ENCODE measurements at regions not wholly inside any gene's neighbourhood (a gene's known extent, or its start where the extent isn't known, plus 50 kb on each side); places are given as distances from the start of the nearest gene placed in this dataset.
A peak's percentile ranks its signal among the peaks of the same experiment; 100 is the strongest.
"Not testable (repeated sequence)": the region's sequence is repeated elsewhere in the genome, so short reads cannot be mapped to it uniquely, and the experiment has no call there.

- no peak for DNase-seq
Observed at GRCh38 chr5:122600924-122601323, 174.0 kb upstream of the SNX2 start.

- no peak for DNase-seq
Observed at GRCh38 chr5:122602700-122603099, 172.2 kb upstream of the SNX2 start.

- no peak for DNase-seq
Observed at GRCh38 chr5:122605236-122605635, 169.6 kb upstream of the SNX2 start.

GRCh38 chr5:122607818-122608217 lies 167.1 kb upstream of the SNX2 start:
- no peak for DNase-seq

- DNase-seq = no peak
Observed at GRCh38 chr5:122608222-122608621, 166.7 kb upstream of the SNX2 start.

- DNase-seq = no peak
Observed at GRCh38 chr5:122611406-122611805, 163.5 kb upstream of the SNX2 start.

GRCh38 chr5:122612901-122613300 lies 162.0 kb upstream of the SNX2 start:
- DNase-seq = no peak

GRCh38 chr5:122615146-122615545 lies 159.7 kb upstream of the SNX2 start:
- DNase-seq = no peak

- DNase-seq = no peak
Observed at GRCh38 chr5:122615832-122616231, 159.0 kb upstream of the SNX2 start.

GRCh38 chr5:122618046-122618445 lies 156.8 kb upstream of the SNX2 start:
- DNase-seq = not testable (repeated sequence)

GRCh38 chr5:122620768-122621167 lies 154.1 kb upstream of the SNX2 start:
- not testable (repeated sequence) for DNase-seq

GRCh38 chr5:122628714-122629113 lies 146.2 kb upstream of the SNX2 start:
- not testable (repeated sequence) for DNase-seq

- no peak for DNase-seq
Observed at GRCh38 chr5:122629121-122629677, 145.7 kb upstream of the SNX2 start.

GRCh38 chr5:122638581-122638980 lies 136.3 kb upstream of the SNX2 start:
- DNase-seq = no peak

- DNase-seq = no peak
Observed at GRCh38 chr5:122639033-122639432, 135.8 kb upstream of the SNX2 start.

GRCh38 chr5:122639864-122640263 lies 135.0 kb upstream of the SNX2 start:
- no peak for DNase-seq

- no peak for DNase-seq
Observed at GRCh38 chr5:122649080-122649479, 125.8 kb upstream of the SNX2 start.

- DNase-seq = peak in 1 of 2 donors; percentile 11
Observed at GRCh38 chr5:122653087-122654017, 121.5 kb upstream of the SNX2 start.

- no peak for DNase-seq
Observed at GRCh38 chr5:122656160-122656559, 118.7 kb upstream of the SNX2 start.

- DNase-seq = no peak
Observed at GRCh38 chr5:122656577-122656976, 118.3 kb upstream of the SNX2 start.

- DNase-seq = peak; percentile 15 to 21
Observed at GRCh38 chr5:122661496-122662180, 113.2 kb upstream of the SNX2 start.

- no peak for DNase-seq
Observed at GRCh38 chr5:122665051-122665450, 109.8 kb upstream of the SNX2 start.

GRCh38 chr5:122668552-122668951 lies 106.3 kb upstream of the SNX2 start:
- no peak for DNase-seq
